Nephron progenitor cell (in vitro differentiated cells): ENCODE measurements at regions not wholly inside any gene's neighbourhood (a gene's known extent, or its start where the extent isn't known, plus 50 kb on each side); places are given as distances from the start of the nearest gene placed in this dataset.
A peak's percentile ranks its signal among the peaks of the same experiment; 100 is the strongest.

Source experiments
- DNase-seq: peaks from one replicate; pipeline ENCODE4 v3.0.0; 2021
- H3K27ac Mint-ChIP-seq: 2 replicates; pipeline ENCODE4 v1.8.0; 2021; ENCODE audit warnings: mild to moderate bottlenecking, moderate library complexity, mixed read lengths
- H3K27me3 Mint-ChIP-seq: 2 replicates; pipeline ENCODE4 v1.8.0; 2021; ENCODE audit warnings: mild to moderate bottlenecking, low read depth, mixed read lengths; ENCODE audit not compliant: poor library complexity
- H3K36me3 Mint-ChIP-seq: 2 replicates; pipeline ENCODE4 v1.8.0; 2021; ENCODE audit warnings: low read depth, mixed read lengths
- H3K4me1 Mint-ChIP-seq: 2 replicates; pipeline ENCODE4 v1.8.0; 2021; ENCODE audit warnings: mixed read lengths
- H3K4me3 Mint-ChIP-seq: 2 replicates; pipeline ENCODE4 v1.8.0; 2021; ENCODE audit warnings: mild to moderate bottlenecking, moderate library complexity, mixed read lengths
- H3K9me3 Mint-ChIP-seq: 2 replicates; pipeline ENCODE4 v1.8.0; 2021; ENCODE audit warnings: mild to moderate bottlenecking, moderate library complexity, mixed read lengths
- CTCF ChIP-seq: fragments of 200-600 bp; sonication (generic); IDR thresholded peaks from 2 replicates; pipeline ENCODE4 v1.5.0; 2021; ENCODE audit warnings: antibody characterized with exemption

DNA sequence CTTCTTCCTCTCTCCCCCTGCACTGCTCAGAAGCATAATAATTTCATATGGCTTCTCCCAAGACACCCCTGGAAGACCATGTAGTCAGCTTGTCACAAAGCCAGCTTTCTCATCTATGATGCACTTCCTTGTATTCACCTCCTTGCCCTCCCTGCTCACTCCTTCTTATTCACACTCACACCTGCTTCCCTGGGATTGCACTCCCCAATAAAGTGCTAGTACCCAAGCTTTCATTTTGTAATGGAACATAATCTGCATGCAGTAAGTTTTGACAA lies 76.9 kb upstream of the FRMD4B start:
- no peak overlapping the region for H3K4me3 Mint-ChIP-seq
- H3K9me3 Mint-ChIP-seq, result no peaks in the 10 kb centered on the region
- no peak overlapping the region for H3K27ac Mint-ChIP-seq
- no peaks in the 10 kb centered on the region for H3K27me3 Mint-ChIP-seq
- peaks cover 4% of the 10 kb centered on the region for H3K4me1 Mint-ChIP-seq
- no peak for TF ChIP-seq CTCF
- DNase-seq, result no peak
- no peaks in the 10 kb centered on the region for H3K36me3 Mint-ChIP-seq

DNA sequence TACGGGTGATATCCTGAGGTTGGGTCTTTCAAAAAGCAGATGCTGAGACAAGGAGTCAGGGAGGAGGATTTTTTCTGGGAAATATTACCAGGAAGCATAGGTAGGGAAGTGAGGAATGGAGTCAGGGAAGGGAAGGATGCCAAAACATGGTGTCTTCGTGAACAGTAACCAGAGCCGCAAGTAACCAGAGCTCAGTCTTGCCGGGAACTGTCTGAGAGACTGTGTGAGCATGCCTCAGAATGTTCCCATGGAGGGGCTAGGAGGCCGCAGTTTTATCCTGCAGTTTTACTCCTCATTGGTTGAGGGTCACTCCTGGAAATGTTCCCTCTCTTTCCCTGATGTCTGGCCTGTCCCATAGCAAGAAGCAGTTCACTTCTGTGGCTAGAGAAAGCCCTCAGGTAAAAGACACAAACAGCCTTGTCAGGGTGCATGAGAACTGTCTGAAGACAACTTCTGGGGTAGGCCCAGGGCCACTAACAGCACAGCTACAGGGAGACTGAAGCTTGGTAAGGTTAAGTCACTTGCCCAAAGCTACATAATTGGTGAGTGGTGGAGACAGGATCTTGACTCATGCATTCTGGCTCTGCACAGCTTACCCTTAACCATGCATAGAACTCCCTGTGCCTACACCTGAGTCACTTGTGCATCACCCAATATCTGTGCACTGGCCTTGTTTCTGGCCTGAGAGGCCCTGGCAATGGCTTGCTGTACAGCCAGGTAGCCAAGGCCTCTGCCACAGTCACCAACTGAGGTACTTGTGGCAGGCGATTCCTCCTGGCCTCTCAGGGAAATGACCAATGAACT lies 76.3 kb upstream of the FRMD4B start:
- Mint-ChIP-seq H3K36me3 (no peaks in the 10 kb centered on the region), H3K27me3 (no peaks in the 10 kb centered on the region), H3K27ac (peak overlapping the region; percentile 68), H3K9me3 (no peaks in the 10 kb centered on the region), H3K4me1 (peaks cover 4% of the 10 kb centered on the region), H3K4me3 (no peak overlapping the region)
- DNase-seq, result no peak
- no peak for TF ChIP-seq CTCF

- no peaks in the 10 kb centered on the region for H3K36me3 Mint-ChIP-seq
- H3K27me3 Mint-ChIP-seq, result no peaks in the 10 kb centered on the region
- H3K27ac Mint-ChIP-seq, result no peak overlapping the region
- no peak overlapping the region for H3K4me3 Mint-ChIP-seq
- H3K4me1 Mint-ChIP-seq, result peaks cover 4% of the 10 kb centered on the region
- no peaks in the 10 kb centered on the region for H3K9me3 Mint-ChIP-seq
- DNase-seq, result no peak
- no peak for TF ChIP-seq CTCF
Observed at GRCh38 chr3:69460034-69460433, 74.1 kb upstream of the FRMD4B start.

DNA sequence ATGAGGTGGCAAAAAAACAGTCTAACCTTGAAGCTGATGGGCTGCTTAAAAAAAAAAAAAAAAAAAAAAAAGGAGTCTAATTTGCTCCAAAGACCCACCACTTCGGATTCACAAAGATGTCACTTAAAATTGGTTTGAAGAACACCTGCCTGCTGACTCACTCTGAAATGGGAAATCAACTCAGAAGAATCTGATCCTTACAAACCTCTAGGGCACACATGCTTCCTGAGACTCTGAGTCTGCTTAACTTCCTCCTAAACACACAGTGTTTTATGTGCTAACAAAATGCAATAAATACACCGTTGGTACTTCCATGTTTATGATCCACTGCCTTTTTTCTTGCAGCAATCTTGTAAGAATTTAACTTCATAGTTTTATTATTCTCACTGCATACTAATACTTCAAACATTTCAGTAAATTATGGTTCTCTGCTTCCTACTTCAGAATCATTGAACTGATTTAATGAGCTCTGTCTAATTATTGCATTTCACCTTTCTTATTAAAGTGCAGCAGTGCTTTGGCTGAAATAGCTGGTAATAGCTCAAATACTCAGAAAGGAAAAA lies 73.0 kb upstream of the FRMD4B start:
- no peak overlapping the region for H3K27ac Mint-ChIP-seq
- H3K4me3 Mint-ChIP-seq, result no peak overlapping the region
- H3K4me1 Mint-ChIP-seq, result peaks cover 4% of the 10 kb centered on the region
- DNase-seq, result no peak
- H3K9me3 Mint-ChIP-seq, result no peaks in the 10 kb centered on the region
- H3K27me3 Mint-ChIP-seq, result no peaks in the 10 kb centered on the region
- TF ChIP-seq CTCF, result no peak
- H3K36me3 Mint-ChIP-seq, result no peaks in the 10 kb centered on the region

GRCh38 chr3:69456631-69457030 lies 70.7 kb upstream of the FRMD4B start:
- no peaks in the 10 kb centered on the region for H3K9me3 Mint-ChIP-seq
- H3K4me1 Mint-ChIP-seq, result peaks cover 4% of the 10 kb centered on the region
- no peak overlapping the region for H3K27ac Mint-ChIP-seq
- DNase-seq, result no peak
- TF ChIP-seq CTCF, result no peak
- H3K36me3 Mint-ChIP-seq, result no peaks in the 10 kb centered on the region
- no peaks in the 10 kb centered on the region for H3K27me3 Mint-ChIP-seq
- no peak overlapping the region for H3K4me3 Mint-ChIP-seq

DNA sequence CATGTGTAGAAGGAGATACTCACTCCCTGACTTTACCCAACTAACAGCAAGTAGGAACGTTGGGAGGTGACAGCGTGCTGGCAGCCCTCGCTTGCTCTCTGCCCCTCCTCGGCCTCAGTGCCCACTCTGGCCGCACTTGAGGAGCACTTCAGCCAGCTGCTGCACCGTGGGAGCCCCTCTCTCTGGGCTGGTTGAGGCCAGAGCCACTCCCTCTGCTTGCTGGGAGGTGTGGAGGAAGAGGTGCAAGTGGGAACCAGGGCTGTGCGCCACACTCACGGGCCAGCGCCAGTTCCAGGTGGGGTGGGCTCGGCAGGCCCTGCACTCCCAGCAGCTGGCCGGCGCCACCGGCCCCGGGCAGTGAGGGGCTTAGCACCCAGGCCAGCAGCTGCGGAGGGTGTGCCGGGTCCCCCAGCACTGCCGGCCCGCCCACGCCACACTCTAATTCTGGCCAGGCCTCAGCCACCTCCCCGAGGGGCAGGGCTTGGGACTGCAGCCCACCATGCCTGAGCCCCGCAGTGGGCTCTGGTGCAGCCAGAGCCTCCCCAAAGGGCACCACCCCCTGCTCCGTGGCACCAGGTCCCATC lies 68.4 kb upstream of the FRMD4B start:
- no peak for TF ChIP-seq CTCF
- Mint-ChIP-seq H3K4me3 (no peak overlapping the region), H3K27me3 (no peaks in the 10 kb centered on the region), H3K36me3 (no peaks in the 10 kb centered on the region), H3K27ac (no peak overlapping the region), H3K4me1 (peaks cover 13% of the 10 kb centered on the region), H3K9me3 (no peaks in the 10 kb centered on the region)
- no peak for DNase-seq
